ENCODE measurements at regions not wholly inside any gene's neighbourhood (a gene's known extent, or its start where the extent isn't known, plus 50 kb on each side); places are given as distances from the start of the nearest gene placed in this dataset.

DNA sequence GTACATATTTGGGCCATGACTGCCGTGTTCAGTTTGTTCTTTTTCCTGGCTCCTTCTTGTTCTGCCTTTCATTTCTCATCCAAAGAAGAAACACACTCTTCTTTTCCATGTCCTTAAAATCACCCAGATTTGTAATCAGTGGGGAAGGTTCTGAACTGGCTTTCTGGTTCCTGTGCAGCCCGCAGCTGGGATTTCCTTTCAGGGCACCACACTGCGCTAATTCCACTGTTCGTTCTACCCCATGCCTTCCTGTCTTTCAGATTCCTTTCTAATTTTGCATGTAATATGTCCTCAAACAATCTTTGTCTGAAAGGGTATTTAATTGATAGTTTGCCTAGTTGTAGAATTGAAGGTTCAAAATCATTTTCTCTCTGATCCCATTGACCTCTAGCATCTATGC, 94.1 kb downstream of the HS1BP3 start:
- Histone ChIP-seq H3K4me1 (ENCODE audit: control insufficient read depth, insufficient read depth, low read length) (no peaks in the 10 kb centered on the region), H3K4me3 (ENCODE audit: low read depth, low read length) (no peak overlapping the region), H3K9me3 (ENCODE audit: control insufficient read depth, insufficient read depth, low read depth, low read length) (no peaks in the 10 kb centered on the region), H3K27ac (ENCODE audit: extremely low read depth, low read depth, low read length) (no peak overlapping the region), H3K36me3 (ENCODE audit: control insufficient read depth in 2 of 2, insufficient read depth in 1 of 2, low read length in 2 of 2) (no peaks in the 10 kb centered on the region)
- ChIA-PET POLR2A (interaction anchor here (0.9 kb wide), 1 partner anchor 109 kb away, joined by 3 read pairs; the partner anchor contains the start of gene RHOB), CTCF (interaction anchor here (0.8 kb wide), 1 partner anchor 89 kb away, joined by 3 read pairs; no protein-coding TSS in a partner anchor)
- TF ChIP-seq, protein P1, sequence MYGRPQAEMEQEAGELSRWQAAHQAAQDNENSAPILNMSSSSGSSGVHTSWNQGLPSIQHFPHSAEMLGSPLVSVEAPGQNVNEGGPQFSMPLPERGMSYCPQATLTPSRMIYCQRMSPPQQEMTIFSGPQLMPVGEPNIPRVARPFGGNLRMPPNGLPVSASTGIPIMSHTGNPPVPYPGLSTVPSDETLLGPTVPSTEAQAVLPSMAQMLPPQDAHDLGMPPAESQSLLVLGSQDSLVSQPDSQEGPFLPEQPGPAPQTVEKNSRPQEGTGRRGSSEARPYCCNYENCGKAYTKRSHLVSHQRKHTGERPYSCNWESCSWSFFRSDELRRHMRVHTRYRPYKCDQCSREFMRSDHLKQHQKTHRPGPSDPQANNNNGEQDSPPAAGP (tag by site-specific recombination; IDR thresholded peaks at IDR 0.05), result no peak
- TF ChIP-seq, protein P2, sequence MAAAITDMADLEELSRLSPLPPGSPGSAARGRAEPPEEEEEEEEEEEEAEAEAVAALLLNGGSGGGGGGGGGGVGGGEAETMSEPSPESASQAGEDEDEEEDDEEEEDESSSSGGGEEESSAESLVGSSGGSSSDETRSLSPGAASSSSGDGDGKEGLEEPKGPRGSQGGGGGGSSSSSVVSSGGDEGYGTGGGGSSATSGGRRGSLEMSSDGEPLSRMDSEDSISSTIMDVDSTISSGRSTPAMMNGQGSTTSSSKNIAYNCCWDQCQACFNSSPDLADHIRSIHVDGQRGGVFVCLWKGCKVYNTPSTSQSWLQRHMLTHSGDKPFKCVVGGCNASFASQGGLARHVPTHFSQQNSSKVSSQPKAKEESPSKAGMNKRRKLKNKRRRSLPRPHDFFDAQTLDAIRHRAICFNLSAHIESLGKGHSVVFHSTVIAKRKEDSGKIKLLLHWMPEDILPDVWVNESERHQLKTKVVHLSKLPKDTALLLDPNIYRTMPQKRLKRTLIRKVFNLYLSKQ (tag by site-specific recombination; IDR thresholded peaks at IDR 0.05; ENCODE audit: borderline replicate concordance), result no peak
- TF ChIP-seq ZFP3 (tag by site-specific recombination; IDR thresholded peaks at IDR 0.05; ENCODE audit: low read depth) (no peak), YY1 (tag by site-specific recombination; IDR thresholded peaks at IDR 0.05) (no peak), ZBTB48 (tag by site-specific recombination; IDR thresholded peaks at IDR 0.05) (no peak), ZNF169 (tag by site-specific recombination; IDR thresholded peaks at IDR 0.05) (no peak), ZNF561 (tag by site-specific recombination; IDR thresholded peaks at IDR 0.05; ENCODE audit: borderline replicate concordance) (no peak), GLI4 (tag by site-specific recombination; IDR thresholded peaks at IDR 0.05) (no peak), KLF1 (tag by site-specific recombination; IDR thresholded peaks at IDR 0.05) (no peak), ZBTB20 (tag by site-specific recombination; IDR thresholded peaks at IDR 0.05) (no peak), ZNF23 (tag by site-specific recombination; IDR thresholded peaks at IDR 0.05; ENCODE audit: borderline replicate concordance) (no peak), ZNF239 (tag by site-specific recombination; IDR thresholded peaks at IDR 0.05) (no peak)
- TF ChIP-seq, protein P3, sequence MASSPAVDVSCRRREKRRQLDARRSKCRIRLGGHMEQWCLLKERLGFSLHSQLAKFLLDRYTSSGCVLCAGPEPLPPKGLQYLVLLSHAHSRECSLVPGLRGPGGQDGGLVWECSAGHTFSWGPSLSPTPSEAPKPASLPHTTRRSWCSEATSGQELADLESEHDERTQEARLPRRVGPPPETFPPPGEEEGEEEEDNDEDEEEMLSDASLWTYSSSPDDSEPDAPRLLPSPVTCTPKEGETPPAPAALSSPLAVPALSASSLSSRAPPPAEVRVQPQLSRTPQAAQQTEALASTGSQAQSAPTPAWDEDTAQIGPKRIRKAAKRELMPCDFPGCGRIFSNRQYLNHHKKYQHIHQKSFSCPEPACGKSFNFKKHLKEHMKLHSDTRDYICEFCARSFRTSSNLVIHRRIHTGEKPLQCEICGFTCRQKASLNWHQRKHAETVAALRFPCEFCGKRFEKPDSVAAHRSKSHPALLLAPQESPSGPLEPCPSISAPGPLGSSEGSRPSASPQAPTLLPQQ (tag by site-specific recombination; IDR thresholded peaks at IDR 0.05), result no peak

DNA sequence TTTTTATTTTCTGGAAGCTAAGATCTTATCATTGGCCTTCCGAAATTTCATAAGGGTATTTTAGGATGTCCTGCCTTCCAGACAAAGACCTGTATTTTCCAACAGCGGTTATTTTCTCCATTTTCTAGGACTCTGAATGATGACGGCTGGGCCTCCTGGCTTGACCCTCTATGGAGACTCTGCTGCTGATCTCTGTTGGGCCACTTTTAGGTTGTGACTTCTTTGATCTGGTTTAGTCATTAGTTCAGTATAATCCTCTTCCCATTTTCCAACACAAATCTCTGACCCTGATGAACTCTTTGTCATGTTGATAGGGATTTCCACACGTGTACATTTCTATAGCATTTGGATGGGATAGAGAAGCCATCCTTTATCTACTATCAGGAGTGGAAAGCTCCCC, 93.7 kb downstream of the HS1BP3 start:
- TF ChIP-seq, protein P4, sequence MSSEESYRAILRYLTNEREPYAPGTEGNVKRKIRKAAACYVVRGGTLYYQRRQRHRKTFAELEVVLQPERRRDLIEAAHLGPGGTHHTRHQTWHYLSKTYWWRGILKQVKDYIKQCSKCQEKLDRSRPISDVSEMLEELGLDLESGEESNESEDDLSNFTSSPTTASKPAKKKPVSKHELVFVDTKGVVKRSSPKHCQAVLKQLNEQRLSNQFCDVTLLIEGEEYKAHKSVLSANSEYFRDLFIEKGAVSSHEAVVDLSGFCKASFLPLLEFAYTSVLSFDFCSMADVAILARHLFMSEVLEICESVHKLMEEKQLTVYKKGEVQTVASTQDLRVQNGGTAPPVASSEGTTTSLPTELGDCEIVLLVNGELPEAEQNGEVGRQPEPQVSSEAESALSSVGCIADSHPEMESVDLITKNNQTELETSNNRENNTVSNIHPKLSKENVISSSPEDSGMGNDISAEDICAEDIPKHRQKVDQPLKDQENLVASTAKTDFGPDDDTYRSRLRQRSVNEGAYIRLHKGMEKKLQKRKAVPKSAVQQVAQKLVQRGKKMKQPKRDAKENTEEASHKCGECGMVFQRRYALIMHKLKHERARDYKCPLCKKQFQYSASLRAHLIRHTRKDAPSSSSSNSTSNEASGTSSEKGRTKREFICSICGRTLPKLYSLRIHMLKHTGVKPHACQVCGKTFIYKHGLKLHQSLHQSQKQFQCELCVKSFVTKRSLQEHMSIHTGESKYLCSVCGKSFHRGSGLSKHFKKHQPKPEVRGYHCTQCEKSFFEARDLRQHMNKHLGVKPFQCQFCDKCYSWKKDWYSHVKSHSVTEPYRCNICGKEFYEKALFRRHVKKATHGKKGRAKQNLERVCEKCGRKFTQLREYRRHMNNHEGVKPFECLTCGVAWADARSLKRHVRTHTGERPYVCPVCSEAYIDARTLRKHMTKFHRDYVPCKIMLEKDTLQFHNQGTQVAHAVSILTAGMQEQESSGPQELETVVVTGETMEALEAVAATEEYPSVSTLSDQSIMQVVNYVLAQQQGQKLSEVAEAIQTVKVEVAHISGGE (tag by site-specific recombination; conservative IDR thresholded peaks at IDR 0.05; ENCODE audit: low read depth), result no peak
- TF ChIP-seq ZNF133 (tag by site-specific recombination; IDR thresholded peaks at IDR 0.05) (no peak), RBAK (tag by site-specific recombination; IDR thresholded peaks at IDR 0.05) (no peak), ZNF555 (tag by site-specific recombination; conservative IDR thresholded peaks at IDR 0.05) (no peak), ZXDB (tag by site-specific recombination; IDR thresholded peaks at IDR 0.05) (no peak), ZNF677 (tag by site-specific recombination; IDR thresholded peaks at IDR 0.05) (no peak)
- TF ChIP-seq, protein P5, sequence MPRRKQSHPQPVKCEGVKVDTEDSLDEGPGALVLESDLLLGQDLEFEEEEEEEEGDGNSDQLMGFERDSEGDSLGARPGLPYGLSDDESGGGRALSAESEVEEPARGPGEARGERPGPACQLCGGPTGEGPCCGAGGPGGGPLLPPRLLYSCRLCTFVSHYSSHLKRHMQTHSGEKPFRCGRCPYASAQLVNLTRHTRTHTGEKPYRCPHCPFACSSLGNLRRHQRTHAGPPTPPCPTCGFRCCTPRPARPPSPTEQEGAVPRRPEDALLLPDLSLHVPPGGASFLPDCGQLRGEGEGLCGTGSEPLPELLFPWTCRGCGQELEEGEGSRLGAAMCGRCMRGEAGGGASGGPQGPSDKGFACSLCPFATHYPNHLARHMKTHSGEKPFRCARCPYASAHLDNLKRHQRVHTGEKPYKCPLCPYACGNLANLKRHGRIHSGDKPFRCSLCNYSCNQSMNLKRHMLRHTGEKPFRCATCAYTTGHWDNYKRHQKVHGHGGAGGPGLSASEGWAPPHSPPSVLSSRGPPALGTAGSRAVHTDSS (tag by site-specific recombination; IDR thresholded peaks at IDR 0.05), result no peak
- CTCF ChIA-PET, result interaction anchor here (0.8 kb wide), 1 partner anchor 89 kb away, joined by 3 read pairs; no protein-coding TSS in a partner anchor
- Histone ChIP-seq H3K36me3 (ENCODE audit: control insufficient read depth in 2 of 2, insufficient read depth in 1 of 2, low read length in 2 of 2) (no peaks in the 10 kb centered on the region), H3K4me3 (ENCODE audit: low read depth, low read length) (no peak overlapping the region), H3K9me3 (ENCODE audit: control insufficient read depth, insufficient read depth, low read depth, low read length) (no peaks in the 10 kb centered on the region), H3K27ac (ENCODE audit: extremely low read depth, low read depth, low read length) (no peak overlapping the region), H3K4me1 (ENCODE audit: control insufficient read depth, insufficient read depth, low read length) (no peaks in the 10 kb centered on the region)
- POLR2A ChIA-PET, result interaction anchor here (0.9 kb wide), 1 partner anchor 110 kb away, joined by 3 read pairs; the partner anchor contains the start of gene RHOB

All from HEK293 (cell line).